HG03139 (cell line): ENCODE measurements at regions not wholly inside any gene's neighbourhood (a gene's known extent, or its start where the extent isn't known, plus 50 kb on each side); places are given as distances from the start of the nearest gene placed in this dataset.
"Not testable (repeated sequence)": the region's sequence is repeated elsewhere in the genome, so short reads cannot be mapped to it uniquely, and the experiment has no call there.

Source experiments
- ATAC-seq: cut with Tn5 transposase; IDR thresholded peaks from one replicate; pipeline ENCODE4 v1.9.1; 2021; ENCODE audit not compliant: unreplicated experiment

DNA sequence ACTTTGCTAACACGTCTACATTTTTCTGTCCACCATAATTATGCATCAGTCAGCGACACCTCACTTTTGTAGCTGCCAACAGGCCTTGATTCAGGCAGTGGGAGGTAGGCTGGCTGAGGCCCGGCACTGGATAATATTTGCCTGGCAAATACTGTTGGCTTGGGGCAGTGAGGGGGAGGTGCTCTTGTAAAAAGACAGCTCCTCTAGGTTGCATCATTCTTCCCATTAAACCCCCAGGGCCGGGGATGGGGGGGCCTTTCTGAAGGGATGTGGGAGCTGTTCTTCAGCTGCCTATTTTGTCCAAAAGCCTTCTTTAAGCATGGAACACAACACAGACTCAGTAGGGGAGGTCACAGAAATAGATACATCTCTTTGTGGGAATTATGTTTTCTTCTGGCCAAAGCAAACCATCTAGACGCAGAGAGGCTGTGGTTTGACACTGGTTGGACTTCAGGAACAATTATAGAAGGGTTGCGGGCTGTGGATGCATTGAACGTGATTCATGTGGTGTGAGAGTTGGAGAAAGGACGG lies 338.3 kb upstream of the NT5E start:
- ATAC-seq = no peak

DNA sequence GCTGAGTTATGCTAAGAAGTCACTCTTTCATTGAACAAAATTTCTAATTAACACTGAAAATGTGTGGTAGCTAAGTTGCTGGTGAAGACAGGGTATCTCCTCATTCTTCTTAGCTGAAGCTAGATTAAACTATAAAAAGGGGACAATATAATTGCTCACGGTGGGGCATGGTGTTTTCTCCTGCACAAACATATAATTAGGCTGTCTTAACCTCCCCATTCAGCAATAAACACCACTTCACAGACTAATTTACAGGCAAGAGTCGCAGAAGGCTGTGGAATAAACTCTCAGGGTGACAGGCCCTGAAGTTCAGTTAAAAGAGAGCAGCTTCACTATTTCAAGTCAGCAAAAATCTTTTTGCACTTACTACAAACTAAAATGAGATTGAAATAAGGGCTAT lies 338.9 kb upstream of the NT5E start:
- no peak for ATAC-seq

DNA sequence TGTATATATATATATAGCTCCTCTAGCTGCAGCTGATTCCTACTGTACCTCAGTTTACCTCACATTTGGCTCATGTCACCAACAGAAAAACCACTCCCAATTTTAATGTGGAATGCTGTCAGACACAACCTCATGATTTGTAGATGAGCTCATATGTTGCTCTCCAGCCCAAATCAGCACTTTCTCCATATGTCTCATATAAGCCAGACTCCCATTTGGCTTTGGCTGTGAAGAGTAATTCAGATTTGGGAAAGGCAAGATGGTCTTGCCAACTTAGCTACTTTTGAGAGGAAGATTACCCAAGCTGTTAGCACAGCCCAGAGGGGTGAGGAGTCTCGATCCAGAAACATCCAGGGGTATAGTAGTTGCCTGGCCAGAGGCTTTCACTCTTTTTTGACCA lies 342.2 kb upstream of the NT5E start:
- ATAC-seq = no peak

DNA sequence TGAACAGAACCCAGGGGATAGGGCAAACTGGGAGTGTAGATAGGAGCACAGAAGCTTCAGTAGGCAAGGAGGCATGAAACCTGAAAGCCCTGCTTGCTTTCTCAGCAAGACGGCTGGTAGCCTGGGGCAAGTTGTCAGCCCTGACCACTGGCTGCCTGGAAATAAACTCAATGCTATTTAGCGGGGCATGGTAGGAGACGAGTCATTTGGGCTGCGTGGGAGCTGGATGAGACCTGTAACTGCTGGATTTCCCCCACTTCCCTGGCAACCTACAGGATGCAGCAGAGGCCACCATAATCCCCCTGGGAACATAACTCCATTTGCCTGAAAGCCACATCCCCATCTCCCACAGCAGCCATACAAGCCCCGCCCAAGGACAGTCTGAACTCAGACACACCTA lies 332.6 kb upstream of the TBX18 start:
- no peak for ATAC-seq

DNA sequence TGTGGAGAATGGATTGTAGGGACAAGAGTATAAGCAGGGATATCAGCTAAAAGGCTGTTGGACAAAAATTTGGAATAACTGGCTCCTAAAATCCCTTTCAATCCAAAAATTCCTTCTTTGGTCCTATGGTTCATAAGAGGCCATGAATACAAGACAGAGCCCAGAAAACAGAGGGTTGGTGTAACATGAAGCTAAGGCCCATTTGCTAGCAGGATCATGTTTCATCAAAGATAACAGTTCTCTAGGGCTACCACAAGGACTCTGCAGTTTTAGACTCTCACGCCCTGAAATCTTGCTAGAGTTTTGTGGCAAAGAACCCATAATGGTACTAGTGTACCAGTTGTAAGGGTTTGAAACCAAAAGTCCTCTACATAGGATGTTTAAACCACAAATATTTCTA lies 327.8 kb upstream of the TBX18 start:
- ATAC-seq = no peak

DNA sequence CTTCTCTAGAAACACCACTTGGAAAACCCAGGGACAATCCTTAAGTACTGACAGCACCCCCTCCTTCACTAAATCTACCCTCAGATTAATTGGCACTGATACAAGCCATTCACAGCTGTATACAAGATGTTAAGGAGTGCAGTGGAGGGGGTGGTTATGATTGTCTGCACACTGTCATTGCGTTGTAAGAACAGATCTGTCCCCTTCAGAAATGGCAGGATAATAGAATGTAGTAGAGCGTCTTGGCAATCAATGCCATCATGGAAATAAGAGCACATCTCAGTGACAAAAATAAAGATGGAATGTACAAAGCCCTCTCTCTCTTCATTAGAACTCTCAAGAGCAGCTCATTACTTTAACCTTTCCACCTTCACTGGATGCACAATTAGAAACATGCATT lies 324.9 kb upstream of the TBX18 start:
- no peak for ATAC-seq

DNA sequence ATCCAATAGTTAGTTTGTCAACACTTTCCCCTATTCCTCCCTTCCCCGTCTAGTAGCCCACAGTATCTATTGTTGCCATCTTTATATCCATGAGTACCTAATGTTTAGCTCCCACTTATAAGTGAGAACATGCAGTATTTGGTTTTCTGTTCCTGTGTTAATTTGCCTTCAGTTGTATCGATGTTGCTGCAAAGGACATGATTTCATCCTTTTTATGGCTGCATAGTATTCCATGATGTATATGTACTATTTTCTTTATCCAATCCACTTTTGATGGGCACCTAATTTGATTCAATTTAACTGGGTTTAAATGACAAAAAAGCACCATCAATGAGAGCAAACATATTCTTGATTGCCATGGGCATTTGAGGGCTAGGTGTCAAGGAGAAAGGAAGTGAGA lies 321.5 kb upstream of the TBX18 start:
- no peak for ATAC-seq

DNA sequence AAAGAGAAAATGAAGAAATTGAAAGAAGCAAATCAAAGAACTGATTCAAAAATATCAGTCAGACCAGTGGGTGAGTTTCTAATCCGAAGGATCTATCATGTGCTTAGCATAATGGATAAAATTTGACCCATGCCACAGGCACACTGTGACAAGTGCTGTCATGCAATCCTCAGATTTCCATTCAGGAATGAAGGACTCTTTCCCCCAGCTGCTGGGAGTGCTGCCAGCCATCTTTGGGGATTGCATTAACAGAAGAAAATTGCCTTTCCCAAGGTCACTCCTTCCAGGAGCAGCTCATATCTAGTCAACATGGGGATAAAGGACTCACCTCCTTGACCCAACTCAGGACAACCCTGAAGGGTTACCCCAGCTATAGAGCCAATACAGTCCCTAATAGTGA lies 316.7 kb upstream of the TBX18 start:
- no peak for ATAC-seq

DNA sequence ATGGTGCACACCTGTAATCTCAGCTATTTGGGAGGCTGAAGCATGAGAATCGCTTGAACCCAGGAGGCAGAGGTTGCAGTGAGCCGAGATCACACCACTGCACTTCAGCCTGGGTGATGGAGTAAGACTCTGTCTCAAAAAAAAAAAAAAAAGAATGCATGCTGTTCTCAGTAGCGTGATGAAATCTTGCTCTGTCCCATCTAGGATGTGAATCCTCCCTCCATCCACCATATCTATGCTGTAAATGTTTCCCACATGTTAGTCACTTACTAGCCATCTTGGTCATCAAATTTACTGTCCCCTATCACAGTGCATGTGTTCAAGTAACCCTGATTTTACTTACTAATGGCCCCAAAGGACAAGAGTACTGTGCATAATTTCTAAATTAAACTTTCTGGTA lies 315.4 kb upstream of the TBX18 start:
- ATAC-seq = no peak

DNA sequence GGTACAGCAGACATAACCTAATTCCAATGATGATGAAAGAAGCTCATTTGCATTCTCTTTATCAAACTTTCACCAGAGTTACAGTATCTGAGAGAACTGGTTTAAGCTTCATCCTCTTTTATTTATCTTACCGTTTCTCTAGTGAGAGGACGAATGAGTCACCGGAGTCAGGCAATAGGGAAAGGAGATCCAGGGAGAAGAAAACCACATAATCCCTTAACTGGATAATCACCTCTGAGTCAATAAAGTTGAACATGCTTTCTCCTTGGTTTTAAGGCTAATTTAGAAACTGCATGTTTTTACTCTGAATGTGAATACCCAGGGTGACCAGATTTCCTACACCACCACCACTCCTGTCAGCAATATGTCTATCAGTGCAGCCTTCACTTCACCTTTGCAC lies 313.7 kb upstream of the TBX18 start:
- ATAC-seq = no peak

DNA sequence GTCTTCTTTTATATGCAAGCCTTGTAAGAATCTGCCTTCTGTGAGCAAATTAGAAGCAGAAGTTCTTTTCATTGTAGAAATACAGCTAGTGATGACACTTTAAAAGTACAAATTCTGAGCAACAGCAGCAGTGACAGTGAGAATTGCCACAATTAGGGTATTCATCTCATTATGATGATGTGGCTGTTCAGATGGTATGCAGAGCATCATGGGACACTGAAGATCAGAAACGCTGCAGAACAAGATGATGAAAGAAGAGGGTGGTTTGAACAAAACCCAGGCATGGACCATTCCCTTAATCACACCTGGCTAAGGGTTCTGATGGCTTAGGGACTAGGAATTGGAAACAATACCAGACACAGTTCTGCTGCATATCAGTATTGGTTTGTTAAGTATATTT lies 312.7 kb upstream of the TBX18 start:
- no peak for ATAC-seq

DNA sequence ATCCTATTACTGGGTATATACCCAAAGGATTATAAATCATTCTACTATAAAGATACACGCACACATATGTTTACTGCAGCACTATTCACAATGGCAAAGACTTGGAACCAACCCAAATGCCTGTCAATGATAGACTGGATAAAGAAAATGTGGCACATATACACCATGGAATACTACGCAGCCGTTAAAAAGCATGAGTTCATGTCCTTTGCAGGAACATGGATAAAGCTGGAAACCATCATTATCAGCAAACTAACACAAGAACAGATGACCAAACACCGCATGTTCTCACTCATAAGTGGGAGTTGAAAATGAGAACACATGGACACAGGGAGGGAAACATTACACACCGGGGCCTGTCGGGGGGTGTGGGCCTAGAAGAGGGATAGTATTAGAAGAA lies 307.4 kb upstream of the TBX18 start:
- ATAC-seq = not testable (repeated sequence)

DNA sequence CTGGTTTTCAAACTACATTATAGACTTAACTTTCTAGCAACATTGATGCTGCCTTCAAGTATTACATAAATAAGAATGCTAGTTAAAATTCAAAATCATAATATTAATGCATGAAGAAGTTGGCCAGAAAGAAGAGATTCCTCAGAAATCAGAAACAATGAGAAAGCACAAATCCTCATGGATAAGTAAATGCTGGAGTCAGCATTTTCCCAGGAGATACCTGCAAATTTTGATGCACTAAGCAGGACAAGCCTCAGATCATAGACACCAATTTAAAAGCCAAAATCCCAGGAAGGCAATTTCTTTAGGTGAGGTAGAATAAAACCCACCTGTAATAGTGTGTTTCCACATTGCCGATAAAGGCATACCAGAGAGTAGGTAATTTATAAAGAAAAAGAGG lies 305.2 kb upstream of the TBX18 start:
- no peak for ATAC-seq

DNA sequence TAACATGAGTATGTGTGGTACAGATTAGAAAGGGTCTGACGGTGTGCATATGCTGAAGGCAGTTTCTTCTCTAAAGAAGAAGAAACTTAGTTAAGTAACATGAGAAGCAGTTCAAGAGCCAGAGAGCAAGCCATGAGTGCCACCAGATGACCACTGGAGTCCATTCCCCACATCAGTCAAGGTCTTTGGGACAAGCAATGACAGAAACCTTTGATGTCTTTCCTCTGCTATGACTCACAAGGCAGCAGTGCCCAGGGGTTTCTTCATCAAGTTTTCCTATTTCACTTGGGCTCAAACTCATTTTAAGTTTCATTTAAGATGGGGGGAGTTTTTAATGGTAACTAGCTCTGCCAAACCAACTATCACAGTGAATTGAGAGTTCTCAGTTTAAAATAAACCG lies 303.8 kb upstream of the TBX18 start:
- ATAC-seq = no peak

DNA sequence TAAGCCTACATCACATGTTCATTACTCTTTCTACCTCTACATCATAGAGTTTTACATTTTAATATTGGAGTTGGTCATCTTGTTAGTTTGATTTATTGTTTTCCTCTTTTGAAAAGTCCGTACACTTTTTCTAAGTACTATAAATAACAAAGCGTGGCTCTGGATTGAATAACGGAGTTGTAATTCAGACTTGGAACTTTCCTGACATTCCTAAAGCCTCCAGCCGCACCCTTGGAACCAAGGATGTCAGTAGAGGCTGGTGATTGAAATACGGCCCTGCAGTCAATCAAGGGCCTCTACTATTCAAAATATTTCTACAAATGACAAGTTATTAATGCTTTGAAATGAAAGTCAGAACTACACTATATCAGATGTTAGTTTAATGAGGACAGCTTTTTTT lies 301.9 kb upstream of the TBX18 start:
- ATAC-seq = no peak

DNA sequence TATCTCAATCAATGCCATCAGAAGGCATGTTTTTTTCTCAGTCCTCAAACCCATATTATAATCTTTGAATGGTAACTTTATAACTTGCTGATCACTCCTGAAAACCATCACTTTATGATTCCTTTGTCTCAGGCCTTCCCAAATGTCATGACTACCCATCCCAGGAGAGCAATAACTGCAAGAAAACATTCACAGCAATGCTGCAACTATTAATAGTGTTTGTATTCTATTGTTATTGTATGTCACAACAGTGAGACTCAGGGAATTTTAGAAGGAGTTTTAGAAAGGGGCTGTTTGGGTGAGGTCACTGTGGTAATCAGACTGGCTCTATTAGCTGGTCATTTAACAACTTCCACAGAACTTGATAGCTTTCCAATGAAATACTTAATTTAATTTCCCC lies 301.4 kb upstream of the TBX18 start:
- no peak for ATAC-seq

DNA sequence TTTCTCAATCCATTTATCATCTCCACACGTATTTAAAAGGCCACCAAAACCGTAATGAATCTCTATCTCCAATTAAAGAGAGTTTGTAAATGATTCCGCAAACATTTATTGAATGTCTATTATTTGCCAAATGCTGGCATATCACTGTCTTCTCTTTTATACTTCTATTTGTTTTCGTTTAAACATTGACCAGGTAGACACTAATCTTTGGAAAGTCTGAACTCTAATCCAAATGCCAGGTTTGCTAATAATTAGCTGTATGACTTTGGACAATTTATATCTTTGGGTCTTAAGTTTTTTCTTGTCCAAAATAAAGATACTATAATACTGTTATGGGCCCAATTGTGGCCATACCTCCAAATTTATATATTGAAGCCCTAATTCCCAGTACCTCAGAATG lies 299.2 kb upstream of the TBX18 start:
- no peak for ATAC-seq

DNA sequence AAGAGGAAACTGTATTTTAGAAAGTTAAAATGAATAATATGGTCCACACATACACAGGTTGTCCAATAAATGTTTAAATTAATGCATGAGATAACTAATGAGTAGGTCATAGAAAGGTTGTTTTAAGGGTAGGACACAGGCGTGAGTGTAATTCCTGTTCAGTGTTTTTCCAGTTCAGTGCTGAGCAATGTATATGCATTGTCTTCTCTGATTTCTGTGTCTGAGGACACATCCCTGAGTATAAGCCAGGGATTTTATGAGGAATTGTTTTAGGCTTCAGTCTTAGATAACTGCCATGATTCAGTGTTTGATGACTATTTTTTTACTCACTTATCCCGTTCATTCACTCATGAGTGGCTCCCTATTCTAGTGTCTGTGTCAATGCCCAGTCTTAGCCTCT lies 298.5 kb upstream of the TBX18 start:
- ATAC-seq = no peak

DNA sequence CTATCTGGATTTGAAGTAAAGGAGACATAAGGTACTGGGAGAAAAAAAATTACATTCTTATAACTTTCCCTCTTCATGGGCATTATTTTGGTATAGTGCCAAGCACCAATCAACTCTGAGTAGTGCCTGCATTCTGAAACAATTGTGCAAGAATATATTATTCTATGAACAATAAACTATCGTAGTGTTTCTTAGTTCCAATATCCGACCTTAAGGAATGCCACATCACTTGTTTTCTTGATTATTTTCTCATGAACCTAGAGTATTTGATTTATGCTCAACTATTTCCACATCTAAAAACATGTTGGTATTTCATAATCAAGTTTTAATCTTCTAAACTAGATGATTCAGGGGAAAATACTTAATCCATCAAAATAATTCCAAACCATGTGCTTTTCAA lies 294.4 kb upstream of the TBX18 start:
- no peak for ATAC-seq

DNA sequence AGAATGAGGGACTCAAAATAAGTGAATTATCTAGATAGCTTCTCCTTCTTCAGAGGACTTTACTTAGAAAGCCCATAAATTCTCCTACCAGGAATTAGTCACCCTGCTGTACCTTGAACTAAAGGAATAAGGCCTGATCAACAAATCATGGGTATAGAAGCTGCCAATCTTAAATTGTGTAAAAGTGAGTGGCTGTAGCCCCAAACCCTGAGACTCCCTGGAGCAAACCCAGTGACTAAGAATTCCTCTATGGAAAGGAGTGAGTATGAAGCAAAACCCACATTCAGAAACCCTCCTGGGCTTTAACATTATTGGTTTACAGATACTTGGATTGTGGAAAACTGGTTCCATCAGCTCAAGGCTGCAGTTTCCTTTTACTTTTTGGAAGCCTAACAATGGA lies 285.8 kb upstream of the TBX18 start:
- ATAC-seq = no peak

DNA sequence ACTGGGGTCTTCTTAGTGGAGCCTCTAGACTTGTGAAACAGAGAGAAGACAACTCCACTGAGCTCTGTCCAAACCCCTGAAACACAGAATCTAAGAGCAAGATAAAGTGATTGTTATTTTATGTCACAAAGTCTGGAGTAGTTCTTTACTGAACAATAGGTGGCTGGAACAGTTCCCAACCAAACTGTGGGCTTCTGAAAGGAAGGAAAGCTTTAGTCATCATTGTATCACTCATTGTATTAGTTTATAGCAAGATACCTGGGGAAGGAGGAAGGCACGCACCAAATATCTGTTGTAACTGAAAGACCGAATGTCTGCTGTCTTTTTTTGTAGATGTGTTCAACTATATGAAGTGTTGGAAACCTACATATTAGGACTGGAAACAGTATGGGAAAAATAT lies 284.9 kb upstream of the TBX18 start:
- ATAC-seq = no peak

DNA sequence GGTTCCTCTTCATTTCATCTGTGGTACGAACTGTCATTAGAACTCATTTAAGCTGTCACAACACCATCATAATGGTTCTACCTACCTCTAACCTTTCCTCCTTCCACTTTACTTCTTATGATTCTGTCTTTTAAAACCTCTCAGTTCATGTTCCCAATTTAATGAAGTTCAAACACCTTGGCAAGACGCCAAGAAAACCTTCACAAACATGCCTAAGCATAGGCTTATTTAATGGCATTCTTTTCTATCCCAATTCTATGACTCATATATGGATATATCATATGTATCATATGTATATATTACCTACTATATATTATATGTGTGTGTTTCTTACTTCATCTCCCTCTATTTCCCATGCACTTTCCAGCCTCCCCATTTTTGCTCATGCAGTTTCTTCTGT lies 283.4 kb upstream of the TBX18 start:
- no peak for ATAC-seq

DNA sequence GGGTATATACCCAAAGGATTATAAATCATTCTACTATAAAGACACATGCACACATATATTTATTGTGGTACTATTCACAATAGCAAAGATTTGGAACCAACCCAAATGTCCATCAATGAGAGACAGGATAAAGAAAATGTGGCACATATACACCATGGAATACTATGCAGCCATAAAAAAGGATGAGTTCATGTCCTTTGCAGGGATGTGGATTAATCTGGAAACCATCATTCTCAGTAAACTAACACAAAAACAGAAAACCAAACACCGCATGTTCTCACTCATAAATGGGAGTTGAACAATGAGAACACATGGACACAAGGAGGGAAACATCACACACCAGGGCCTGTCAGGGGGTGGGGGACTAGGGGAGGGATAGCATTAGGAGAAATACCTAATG lies 281.4 kb upstream of the TBX18 start:
- ATAC-seq = not testable (repeated sequence)

DNA sequence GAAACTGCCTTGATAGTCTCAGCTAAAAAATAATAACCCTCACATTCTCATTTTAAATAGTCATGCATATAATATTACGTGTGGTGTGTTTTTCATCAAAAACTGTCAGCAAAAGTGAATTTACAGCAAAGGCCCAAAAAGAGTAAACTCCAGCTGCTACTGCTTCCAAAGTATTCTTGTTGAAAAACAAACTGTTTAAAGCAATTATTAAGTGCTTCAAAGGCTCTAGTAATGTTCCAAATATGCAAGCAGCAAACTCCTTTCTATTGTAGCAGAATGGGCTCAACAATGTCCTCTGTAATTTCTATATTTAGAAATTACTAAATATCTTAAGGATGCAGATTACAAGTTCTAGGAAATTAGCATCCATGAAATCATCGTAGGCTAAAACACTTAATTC lies 280.0 kb upstream of the TBX18 start:
- no peak for ATAC-seq
